Liver (tissue), 2 donors: ENCODE measurements at regions not wholly inside any gene's neighbourhood (a gene's known extent, or its start where the extent isn't known, plus 50 kb on each side); places are given as distances from the start of the nearest gene placed in this dataset.

Experiments used
- CTCF ChIP-seq: fragments of 150-350 bp; IDR thresholded peaks from 2 replicates; pipeline ENCODE4 v1.5.1; 2017; ENCODE audit warnings: improper control_type of control experiment, low read depth, low read length; ENCODE audit not compliant: missing input control
- TF ChIP-seq, protein P1 (sequence below): IDR thresholded peaks from 2 replicates; pipeline ENCODE4 v1.6.1; 2016; ENCODE audit warnings: antibody characterized with exemption
- donor health status: healthy.

DNA sequence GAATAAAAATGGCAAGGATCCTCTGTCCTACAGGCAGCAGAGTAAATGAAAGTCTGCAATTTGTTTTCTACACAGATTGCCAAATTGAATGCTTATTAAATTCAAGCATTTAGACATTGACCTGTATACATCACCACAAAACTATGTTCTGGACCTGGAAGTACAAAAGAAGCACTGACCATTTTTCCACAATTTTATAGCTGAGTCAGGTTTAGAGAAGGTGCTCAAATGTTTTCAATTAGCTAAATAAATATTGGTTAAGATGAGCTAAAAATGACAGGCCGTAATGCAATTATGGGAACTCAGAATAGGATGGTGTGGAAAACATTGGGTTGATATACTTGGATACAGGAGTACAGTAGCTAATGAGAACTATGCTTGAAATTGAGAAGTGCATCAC is 490.7 kb upstream of the MEIS1 start:
- TF ChIP-seq, protein P1, sequence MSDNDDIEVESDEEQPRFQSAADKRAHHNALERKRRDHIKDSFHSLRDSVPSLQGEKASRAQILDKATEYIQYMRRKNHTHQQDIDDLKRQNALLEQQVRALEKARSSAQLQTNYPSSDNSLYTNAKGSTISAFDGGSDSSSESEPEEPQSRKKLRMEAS, result no peak
- TF ChIP-seq CTCF, result no peak
